GM21717 (cell line): ENCODE measurements at regions not wholly inside any gene's neighbourhood (a gene's known extent, or its start where the extent isn't known, plus 50 kb on each side); places are given as distances from the start of the nearest gene placed in this dataset.
"Not testable (repeated sequence)": the region's sequence is repeated elsewhere in the genome, so short reads cannot be mapped to it uniquely, and the experiment has no call there.

Experiments used
- ATAC-seq: cut with Tn5 transposase; IDR thresholded peaks from one replicate; pipeline ENCODE4 v1.9.1; 2021; ENCODE audit warnings: mild to moderate bottlenecking, moderate library complexity; ENCODE audit not compliant: unreplicated experiment

DNA sequence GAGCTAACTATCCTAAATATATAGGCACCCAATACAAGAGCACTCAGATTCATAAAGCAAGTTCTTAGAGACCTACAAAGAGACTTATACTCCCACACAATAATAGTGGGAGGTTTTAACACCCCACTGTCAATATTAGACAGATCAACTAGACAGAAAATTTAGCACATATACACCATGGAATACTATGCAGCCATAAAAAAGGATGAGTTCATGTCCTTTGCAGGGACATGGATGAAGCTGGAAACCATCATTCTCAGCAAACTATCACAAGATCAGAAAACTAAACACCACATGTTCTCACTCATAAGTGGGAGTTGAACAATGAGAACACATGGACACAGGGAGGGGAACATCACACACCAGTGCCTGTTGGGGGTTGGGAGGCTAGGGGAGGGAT is 358.9 kb upstream of the KCND2 start:
- not testable (repeated sequence) for ATAC-seq

DNA sequence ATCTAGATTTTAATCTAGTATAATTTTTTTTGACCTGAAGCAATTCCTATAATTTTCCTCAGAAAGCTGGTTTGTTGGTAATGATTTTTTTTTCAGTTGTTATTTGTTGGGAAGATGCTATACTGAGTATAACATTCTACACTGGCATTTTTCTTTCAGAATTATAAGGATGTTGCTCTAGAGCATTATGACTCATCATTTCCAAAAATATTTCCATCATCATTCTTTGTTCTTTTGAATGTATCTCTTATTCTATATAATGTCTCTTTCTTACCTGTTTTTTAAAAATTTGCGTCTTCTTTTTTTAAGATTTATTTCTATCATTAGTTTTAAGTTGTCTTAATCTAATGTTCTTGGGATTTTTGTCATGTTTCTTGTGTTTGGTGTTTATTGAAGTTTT is 356.5 kb upstream of the KCND2 start:
- no peak for ATAC-seq

DNA sequence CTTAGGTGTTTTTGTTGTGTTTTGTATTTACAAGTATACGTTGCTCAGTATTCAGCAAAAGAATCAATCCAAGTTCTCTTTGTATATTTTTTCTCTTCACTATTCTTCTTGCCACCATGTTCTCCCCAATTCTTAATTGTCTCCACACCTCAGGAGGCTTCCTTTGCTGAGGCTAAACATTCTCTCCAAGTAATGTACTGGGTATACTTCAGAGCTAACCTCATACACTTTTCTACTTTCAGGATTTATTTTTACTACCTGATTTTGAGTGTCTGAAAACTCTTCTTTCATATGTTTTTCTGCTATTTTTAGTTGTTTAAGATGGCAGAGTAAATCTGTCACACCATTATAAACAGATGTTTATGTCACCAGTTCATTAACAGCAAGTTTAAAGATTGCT is 354.8 kb upstream of the KCND2 start:
- ATAC-seq, result no peak

- ATAC-seq, result no peak
These were observed 353.0 kb upstream of the KCND2 start for GRCh38 chr7:119919986-119920385.

- no peak for ATAC-seq
These were observed 347.2 kb upstream of the KCND2 start for GRCh38 chr7:119925581-119926289.

DNA sequence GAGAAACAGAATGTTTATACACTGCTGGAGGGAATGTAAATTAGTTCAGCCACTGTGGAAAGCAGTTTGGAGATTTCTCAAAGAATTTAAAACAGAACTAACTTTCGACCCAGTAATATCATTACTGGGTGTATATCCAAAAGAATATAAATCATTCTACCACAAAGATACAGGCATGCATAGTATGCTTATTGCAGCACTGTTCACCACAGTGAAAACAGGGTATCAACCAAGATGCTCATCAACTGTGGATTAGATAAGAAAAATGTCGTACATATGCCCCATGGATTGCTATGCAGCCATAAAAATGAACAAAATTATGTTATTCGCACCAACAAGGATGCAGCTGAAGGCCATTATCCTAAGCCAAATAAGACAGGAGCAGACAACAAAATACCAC is 343.1 kb upstream of the KCND2 start:
- no peak for ATAC-seq

- ATAC-seq, result no peak
These were observed 341.6 kb upstream of the KCND2 start for GRCh38 chr7:119931230-119931824.

DNA sequence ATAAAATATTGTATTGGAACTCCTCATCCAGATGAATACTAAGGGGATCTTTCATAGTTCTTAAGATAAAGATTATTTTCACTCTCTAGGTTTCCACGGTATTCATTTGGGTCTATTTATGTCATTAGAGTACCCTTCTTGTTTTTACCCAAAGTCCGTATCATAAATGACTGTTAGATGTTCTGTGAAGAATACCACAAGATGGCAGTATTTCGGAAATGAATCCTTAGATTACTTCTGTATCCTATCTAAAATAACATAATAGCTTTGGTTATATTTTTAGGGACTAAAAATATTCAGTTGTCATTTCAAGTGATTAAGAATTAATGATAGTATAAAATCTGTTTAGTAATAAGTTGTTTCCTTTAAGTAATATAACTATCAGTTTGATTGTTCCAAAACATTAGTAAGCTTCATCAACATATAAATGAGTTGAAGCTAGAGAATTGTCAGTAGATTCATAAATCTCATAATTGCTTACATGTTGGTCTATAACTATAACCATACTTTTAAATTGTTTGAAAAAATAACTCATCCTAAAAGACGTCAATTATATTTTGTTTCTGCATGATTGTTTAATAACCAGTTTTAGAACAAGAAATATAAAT is 337.5 kb upstream of the KCND2 start:
- ATAC-seq, result no peak

GRCh38 chr7:119936836-119937235 is 336.1 kb upstream of the KCND2 start:
- ATAC-seq, result no peak

DNA sequence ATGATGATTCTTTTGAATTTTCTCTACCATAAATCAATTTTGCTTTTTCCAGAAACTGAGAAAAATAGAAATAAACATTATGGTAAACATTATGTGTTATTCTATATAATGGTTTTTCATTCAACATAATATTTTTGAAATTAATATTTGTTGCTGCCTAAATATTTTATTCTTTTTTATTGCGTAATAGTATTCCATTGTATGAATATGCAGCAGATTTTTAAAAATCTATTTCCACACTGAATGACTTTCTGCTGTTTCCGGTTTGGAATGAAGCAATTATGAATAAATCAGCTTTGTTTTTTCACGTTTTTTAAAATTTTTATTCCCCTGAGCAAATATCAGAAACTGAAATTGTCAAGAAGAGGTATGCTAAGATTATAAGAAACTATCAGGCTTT is 335.2 kb upstream of the KCND2 start:
- ATAC-seq, result no peak

GRCh38 chr7:119943942-119944600 is 328.9 kb upstream of the KCND2 start:
- ATAC-seq, result no peak

GRCh38 chr7:119944601-119944972 is 328.4 kb upstream of the KCND2 start:
- no peak for ATAC-seq

GRCh38 chr7:119945822-119946221 is 327.2 kb upstream of the KCND2 start:
- ATAC-seq, result no peak

- ATAC-seq, result no peak
These were observed 323.9 kb upstream of the KCND2 start for GRCh38 chr7:119949053-119949452.

DNA sequence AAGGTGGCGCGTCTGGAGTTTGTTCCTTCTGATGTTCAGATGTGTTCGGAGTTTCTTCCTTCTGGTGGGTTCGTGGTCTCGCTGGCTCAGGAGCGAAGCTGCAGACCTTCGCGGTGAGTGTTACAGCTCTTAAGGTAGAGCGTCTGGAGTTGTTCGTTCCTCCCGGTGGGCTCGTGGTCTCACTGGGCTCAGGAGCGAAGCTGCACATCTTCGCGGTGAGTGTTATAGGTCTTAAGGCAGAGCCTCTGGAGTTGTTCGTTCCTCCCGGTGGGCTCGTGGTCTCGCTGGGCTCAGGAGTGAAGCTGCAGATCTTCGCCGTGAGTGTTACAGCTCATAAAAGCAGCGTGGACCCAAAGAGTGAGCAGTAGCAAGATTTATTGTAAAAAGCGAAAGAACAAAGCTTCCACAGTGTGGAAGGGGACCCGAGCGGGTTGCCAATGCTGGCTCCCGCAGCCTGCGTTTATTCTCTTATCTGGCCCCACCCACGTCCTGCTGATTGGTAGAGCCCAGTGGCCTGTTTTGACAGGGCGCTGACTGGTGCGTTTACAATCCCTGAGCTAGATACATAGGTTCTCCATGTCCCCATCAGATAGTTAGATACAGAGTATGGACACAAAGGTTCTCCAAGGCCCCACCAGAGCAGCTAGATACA is 322.5 kb upstream of the KCND2 start:
- ATAC-seq, result not testable (repeated sequence)

DNA sequence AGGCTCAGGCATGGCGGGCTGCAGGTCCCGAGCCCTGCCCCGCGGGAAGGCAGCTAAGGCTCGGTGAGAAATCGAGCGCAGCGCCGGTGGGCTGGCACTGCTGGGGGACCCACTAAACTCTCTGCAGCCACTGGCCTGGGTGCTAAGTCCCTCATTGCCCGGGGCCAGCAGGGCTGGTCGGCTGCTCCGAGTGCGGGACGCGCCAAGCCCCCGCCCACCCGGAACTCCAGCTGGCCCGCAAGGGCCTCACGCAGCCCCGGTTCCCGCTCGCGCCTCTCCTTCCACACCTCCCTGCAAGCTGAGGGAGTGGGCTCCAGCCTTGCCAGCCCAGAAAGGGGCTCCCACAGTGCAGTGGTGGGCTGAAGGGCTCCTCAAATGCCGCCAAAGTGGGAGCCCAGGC is 321.4 kb upstream of the KCND2 start:
- not testable (repeated sequence) for ATAC-seq

DNA sequence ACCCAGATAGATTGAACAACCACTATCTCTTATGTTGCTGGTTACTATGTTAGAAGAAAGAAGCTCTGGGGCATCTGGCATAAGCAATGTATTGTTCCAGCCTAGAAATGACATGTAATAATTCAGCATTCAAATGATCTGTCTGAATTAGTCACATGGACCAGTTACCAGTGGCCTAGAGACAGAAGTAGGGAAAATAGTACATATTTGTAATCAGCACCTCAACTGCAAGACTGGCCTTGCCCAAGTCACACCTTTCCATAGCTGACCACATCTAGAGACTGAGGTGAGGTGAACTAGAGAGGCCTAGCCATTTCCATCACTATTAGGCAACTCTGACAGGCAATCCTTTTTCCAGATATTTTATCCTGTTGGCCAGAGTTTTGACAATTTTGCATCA is 315.6 kb upstream of the KCND2 start:
- ATAC-seq, result no peak

- no peak for ATAC-seq
These were observed 313.2 kb upstream of the KCND2 start for GRCh38 chr7:119959811-119960210.

- no peak for ATAC-seq
These were observed 309.3 kb upstream of the KCND2 start for GRCh38 chr7:119963654-119964053.

DNA sequence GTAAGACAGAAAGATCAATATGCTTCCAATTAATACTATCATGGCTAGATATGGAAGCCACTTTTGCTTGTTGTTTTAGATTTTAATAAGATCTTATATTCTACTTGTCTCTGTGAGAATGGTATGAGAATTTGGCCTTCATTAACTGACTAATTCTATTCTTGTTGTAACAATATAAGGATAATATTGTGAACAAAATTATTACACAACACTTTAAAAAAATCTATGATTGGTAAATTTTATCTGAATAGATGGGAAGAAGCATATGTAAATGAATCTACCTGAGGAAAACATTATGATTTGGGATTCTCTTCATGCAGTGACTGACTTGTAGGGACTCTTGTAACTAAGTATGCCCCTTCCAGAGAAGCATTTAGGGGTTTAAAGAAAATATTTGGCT is 308.9 kb upstream of the KCND2 start:
- no peak for ATAC-seq

DNA sequence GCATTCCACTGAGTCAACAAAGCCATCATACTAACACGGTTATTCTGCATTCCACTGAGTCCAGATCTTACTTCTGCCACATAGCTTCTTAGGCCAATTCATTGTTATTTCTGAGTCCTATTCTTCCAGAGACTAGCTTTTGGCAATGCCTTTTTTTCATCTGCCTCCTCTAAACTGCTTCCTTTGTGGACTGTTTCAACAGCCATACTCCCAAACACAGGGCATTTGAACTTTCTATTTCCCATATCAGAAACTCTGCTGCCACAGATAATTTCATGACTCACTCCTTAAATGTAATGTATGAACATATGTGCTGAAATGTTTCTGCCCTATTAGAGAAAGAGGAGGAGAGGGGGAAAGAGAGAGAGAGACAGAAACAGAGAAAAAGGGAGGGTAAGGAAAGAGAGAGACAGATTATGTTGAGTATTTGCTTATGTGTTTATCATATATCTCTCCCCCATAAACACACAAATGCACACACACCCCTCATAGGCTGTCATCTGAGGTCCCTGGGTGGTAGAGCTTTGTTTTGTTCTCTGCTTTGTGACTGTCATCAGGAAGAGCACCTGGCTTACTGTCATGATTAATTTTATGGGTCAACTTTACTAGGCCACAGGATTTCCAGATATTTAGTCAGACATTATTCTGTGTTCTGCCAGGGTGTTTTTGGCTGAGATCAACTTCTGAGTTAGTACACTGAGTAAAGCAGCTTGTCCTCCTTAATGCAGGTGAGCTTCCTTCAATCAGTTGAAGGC is 308.0 kb upstream of the KCND2 start:
- no peak for ATAC-seq
